SK-N-SH (cell line): ENCODE measurements at regions not wholly inside any gene's neighbourhood (a gene's known extent, or its start where the extent isn't known, plus 50 kb on each side); places are given as distances from the start of the nearest gene placed in this dataset.

ENCODE experiments used
- CTCF ChIA-PET: fragments of 300-600, 350-600 bp; formaldehyde crosslinking; extraction: SDS; loops from one replicate; lab custom pipeline; 2021; lab: Yijun Ruan, JAX
- POLR2A ChIA-PET: fragments of 350-600 bp; sonication (Branson Sonifier 250); formaldehyde crosslinking; extraction: SDS; loops from one replicate; lab custom pipeline; 2020; ENCODE audit warnings: antibody characterized with exemption, inconsistent platforms; lab: Yijun Ruan, JAX
- DNase-seq: peaks from one replicate; pipeline ENCODE4 v3.0.0; 2012
- H2AFZ ChIP-seq: fragments of 200-600 bp; sonication (generic); 2 replicates; pipeline ENCODE4 v1.8.1; 2016; ENCODE audit warnings: antibody characterized with exemption, mild to moderate bottlenecking, low read depth
- H3F3A ChIP-seq: fragments of 200-600 bp; sonication (generic); replicated peaks from 2 replicates; pipeline ENCODE3; 2016; ENCODE audit warnings: antibody characterized with exemption, mild to moderate bottlenecking; ENCODE audit not compliant: insufficient read depth
- H3K27ac ChIP-seq, 2 experiments: fragments of 200-500 bp in 1 of 2; fragments of 200-600 bp in 1 of 2; sonication (Bioruptor generic) in 1 of 2; sonication (generic), shearing (Covaris generic) in 1 of 2; 2 replicates each; pipeline versions ENCODE4 v1.5.1 to v1.6.1; 2014 to 2016; ENCODE audit warnings: low read depth in 2 of 2, inconsistent platforms in 1 of 2, low read length in 1 of 2, mild to moderate bottlenecking in 1 of 2, mixed read lengths in 1 of 2
- H3K27me3 ChIP-seq: fragments of 200-600 bp; sonication (generic), shearing (Covaris generic); 2 replicates; pipeline ENCODE4 v1.6.1; 2016; ENCODE audit warnings: mixed run types; ENCODE audit not compliant: insufficient read depth
- H3K36me3 ChIP-seq, 2 experiments: fragments of 200-500 bp in 1 of 2; fragments of 200-600 bp in 1 of 2; sonication (Bioruptor generic) in 1 of 2; sonication (generic) in 1 of 2; replicated peaks in 1 of 2; 2 replicates each; pipeline versions ENCODE3 to v1.5.1; 2014 to 2016; ENCODE audit warnings: low read length in 1 of 2, mild to moderate bottlenecking in 1 of 2; ENCODE audit not compliant: insufficient read depth in 2 of 2, control insufficient read depth in 1 of 2
- H3K4me1 ChIP-seq, 2 experiments: fragments of 200-500 bp in 1 of 2; fragments of 200-600 bp in 1 of 2; sonication (Bioruptor generic) in 1 of 2; sonication (generic), shearing (Covaris generic) in 1 of 2; 2 replicates each; pipeline versions ENCODE4 v1.5.1 to v1.6.1; 2014 to 2016; ENCODE audit warnings: low read depth in 1 of 2, low read length in 1 of 2, mixed run types in 1 of 2; ENCODE audit not compliant: insufficient read depth in 2 of 2, control insufficient read depth in 1 of 2
- H3K4me2 ChIP-seq: fragments of 200-600 bp; sonication (generic), shearing (Covaris generic); 2 replicates; pipeline ENCODE4 v1.6.1; 2017; ENCODE audit warnings: mixed run types
- H3K4me3 ChIP-seq, 2 experiments: fragments of 200-500 bp in 1 of 2; fragments of 200-600 bp in 1 of 2; sonication (Bioruptor generic) in 1 of 2; sonication (generic), shearing (Covaris generic) in 1 of 2; 2 replicates each; pipeline versions ENCODE4 v1.5.1 to v1.8.1; 2014 to 2016; ENCODE audit warnings: low read depth in 2 of 2, inconsistent platforms in 1 of 2, low read length in 1 of 2, mild to moderate bottlenecking in 1 of 2, mixed read lengths in 1 of 2, moderate library complexity in 1 of 2
- H3K79me2 ChIP-seq: fragments of 200-600 bp; sonication (generic); 2 replicates; pipeline ENCODE4 v1.8.1; 2017; ENCODE audit warnings: mild to moderate bottlenecking; ENCODE audit not compliant: insufficient read depth
- H3K9ac ChIP-seq: fragments of 200-600 bp; sonication (generic); 2 replicates; pipeline ENCODE4 v1.6.1; 2017; ENCODE audit warnings: mixed run types
- H3K9me2 ChIP-seq: fragments of 200-600 bp; sonication (generic); 2 replicates; pipeline ENCODE4 v1.6.1; 2017; ENCODE audit warnings: mixed run types
- H3K9me3 ChIP-seq: fragments of 200-600 bp; sonication (generic); 2 replicates; pipeline ENCODE4 v1.6.1; 2017; ENCODE audit warnings: mixed run types, mild to moderate bottlenecking, moderate library complexity
- H4K20me1 ChIP-seq: fragments of 200-600 bp; sonication (generic); 2 replicates; pipeline ENCODE4 v1.6.1; 2017; ENCODE audit warnings: mild to moderate bottlenecking, mixed run types; ENCODE audit not compliant: insufficient read depth
- CTCF ChIP-seq: fragments of 200-600 bp; sonication (generic); IDR thresholded peaks from 2 replicates; pipeline ENCODE4 v1.6.1; 2017; ENCODE audit warnings: antibody characterized with exemption, mild to moderate bottlenecking, moderate library complexity
- EZH2phosphoT487 ChIP-seq: fragments of 200-600 bp; sonication (generic); IDR thresholded peaks from 2 replicates; pipeline ENCODE4 v1.6.1; 2017; ENCODE audit warnings: low read depth, mixed run types, mild to moderate bottlenecking, antibody characterized with exemption, moderate library complexity, borderline replicate concordance
- FOXM1 ChIP-seq: IDR thresholded peaks from 2 replicates; pipeline ENCODE4 v1.4.0; 2012; ENCODE audit warnings: low read depth, mild to moderate bottlenecking
- GABPA ChIP-seq: IDR thresholded peaks from 2 replicates; pipeline ENCODE4 v1.4.0; 2012; ENCODE audit warnings: low read depth, mild to moderate bottlenecking
- GATA2 ChIP-seq: sonication (generic); formaldehyde crosslinking; IDR thresholded peaks from 2 replicates; pipeline ENCODE4 v1.5.0; 2020; ENCODE audit warnings: mild to moderate bottlenecking, missing genetic modification reagents
- JUND ChIP-seq: IDR thresholded peaks from 2 replicates; pipeline ENCODE4 v1.4.0; 2012
- NFIC ChIP-seq: IDR thresholded peaks from 2 replicates; pipeline ENCODE4 v1.4.0; 2012; ENCODE audit warnings: borderline replicate concordance
- NRF1 ChIP-seq: IDR thresholded peaks from 2 replicates; pipeline ENCODE4 v1.6.1; 2012; ENCODE audit warnings: low read depth, mild to moderate bottlenecking, low read length
- RCOR1 ChIP-seq: fragments of 150-350 bp; IDR thresholded peaks from 2 replicates; pipeline ENCODE4 v1.6.1; 2017; ENCODE audit warnings: antibody characterized with exemption, low read length
- RFX5 ChIP-seq: IDR thresholded peaks from 2 replicates; pipeline ENCODE4 v1.6.1; 2012; ENCODE audit warnings: mild to moderate bottlenecking, improper control_type of control experiment, low read length
- RXRA ChIP-seq: IDR thresholded peaks from 2 replicates; pipeline ENCODE4 v1.4.0; 2012; ENCODE audit warnings: low read depth, mild to moderate bottlenecking, borderline replicate concordance
- SIN3A ChIP-seq: IDR thresholded peaks from 2 replicates; pipeline ENCODE4 v1.6.1; 2012; ENCODE audit warnings: low read depth, mild to moderate bottlenecking, low read length, moderate library complexity, borderline replicate concordance
- SMC3 ChIP-seq: IDR thresholded peaks from 2 replicates; pipeline ENCODE4 v1.6.1; 2012; ENCODE audit warnings: low read depth, low read length, improper control_type of control experiment
- TCF12 ChIP-seq: IDR thresholded peaks from 2 replicates; pipeline ENCODE4 v1.4.0; 2012
- TEAD4 ChIP-seq: IDR thresholded peaks from 2 replicates; pipeline ENCODE4 v1.4.0; 2012; ENCODE audit warnings: mild to moderate bottlenecking, borderline replicate concordance; ENCODE audit not compliant: insufficient read depth
- USF1 ChIP-seq: IDR thresholded peaks from 2 replicates; pipeline ENCODE4 v1.4.0; 2012; ENCODE audit warnings: low read depth, borderline replicate concordance
- USF2 ChIP-seq: fragments of 150-350 bp; IDR thresholded peaks from 2 replicates; pipeline ENCODE4 v1.6.1; 2017; ENCODE audit warnings: antibody characterized with exemption, low read length, low read depth, borderline replicate concordance
- WGBS: methylation state at CpG from one replicate; pipeline ENCODE4 v1.1.6; 2017; ENCODE audit warnings: low lambda C conversion rate; 5-methylcytosine and 5-hydroxymethylcytosine counted together
- TF ChIP-seq, protein P1 (sequence below): IDR thresholded peaks from 2 replicates; pipeline ENCODE4 v1.6.1; 2012; ENCODE audit warnings: mild to moderate bottlenecking, low read depth, low read length, moderate library complexity

DNA sequence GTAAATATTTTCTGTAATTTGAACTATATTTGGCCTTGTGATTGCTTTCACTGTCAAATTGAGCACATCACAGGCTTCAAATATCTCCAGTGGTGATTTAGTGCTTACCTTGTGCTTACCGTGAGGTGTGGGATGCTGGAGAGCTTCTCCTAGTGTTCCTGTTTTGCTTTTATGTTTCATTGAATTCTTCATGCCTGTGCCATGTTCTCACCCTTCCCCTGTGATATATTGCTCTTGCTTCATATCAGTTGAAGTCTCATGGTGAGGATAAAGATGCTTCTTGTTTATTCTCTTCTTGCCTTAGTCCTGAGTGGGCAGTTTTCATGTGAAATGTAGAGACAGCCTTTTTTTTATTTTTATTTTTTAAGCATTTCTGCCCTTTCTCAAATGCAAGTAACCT lies 198.0 kb upstream of the PDGFD start (continued):
- TF ChIP-seq TEAD4 (no peak), NRF1 (no peak), TCF12 (no peak), FOXM1 (no peak), RCOR1 (no peak), SMC3 (no peak), RFX5 (no peak), EZH2phosphoT487 (no peak)
- TF ChIP-seq, protein P1, sequence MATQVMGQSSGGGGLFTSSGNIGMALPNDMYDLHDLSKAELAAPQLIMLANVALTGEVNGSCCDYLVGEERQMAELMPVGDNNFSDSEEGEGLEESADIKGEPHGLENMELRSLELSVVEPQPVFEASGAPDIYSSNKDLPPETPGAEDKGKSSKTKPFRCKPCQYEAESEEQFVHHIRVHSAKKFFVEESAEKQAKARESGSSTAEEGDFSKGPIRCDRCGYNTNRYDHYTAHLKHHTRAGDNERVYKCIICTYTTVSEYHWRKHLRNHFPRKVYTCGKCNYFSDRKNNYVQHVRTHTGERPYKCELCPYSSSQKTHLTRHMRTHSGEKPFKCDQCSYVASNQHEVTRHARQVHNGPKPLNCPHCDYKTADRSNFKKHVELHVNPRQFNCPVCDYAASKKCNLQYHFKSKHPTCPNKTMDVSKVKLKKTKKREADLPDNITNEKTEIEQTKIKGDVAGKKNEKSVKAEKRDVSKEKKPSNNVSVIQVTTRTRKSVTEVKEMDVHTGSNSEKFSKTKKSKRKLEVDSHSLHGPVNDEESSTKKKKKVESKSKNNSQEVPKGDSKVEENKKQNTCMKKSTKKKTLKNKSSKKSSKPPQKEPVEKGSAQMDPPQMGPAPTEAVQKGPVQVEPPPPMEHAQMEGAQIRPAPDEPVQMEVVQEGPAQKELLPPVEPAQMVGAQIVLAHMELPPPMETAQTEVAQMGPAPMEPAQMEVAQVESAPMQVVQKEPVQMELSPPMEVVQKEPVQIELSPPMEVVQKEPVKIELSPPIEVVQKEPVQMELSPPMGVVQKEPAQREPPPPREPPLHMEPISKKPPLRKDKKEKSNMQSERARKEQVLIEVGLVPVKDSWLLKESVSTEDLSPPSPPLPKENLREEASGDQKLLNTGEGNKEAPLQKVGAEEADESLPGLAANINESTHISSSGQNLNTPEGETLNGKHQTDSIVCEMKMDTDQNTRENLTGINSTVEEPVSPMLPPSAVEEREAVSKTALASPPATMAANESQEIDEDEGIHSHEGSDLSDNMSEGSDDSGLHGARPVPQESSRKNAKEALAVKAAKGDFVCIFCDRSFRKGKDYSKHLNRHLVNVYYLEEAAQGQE, result no peak

GRCh38 chr11:104352036-104352435 lies 188.1 kb upstream of the PDGFD start:
- no peaks in the 10 kb centered on the region for H3K9me3 ChIP-seq
- H3K9me2 ChIP-seq, result no peaks in the 10 kb centered on the region
- H3F3A ChIP-seq, result no peaks in the 10 kb centered on the region
- no peak overlapping the region for H2AFZ ChIP-seq
- no peak overlapping the region for H3K4me3 ChIP-seq
- no peaks in the 10 kb centered on the region for H4K20me1 ChIP-seq
- no peaks in the 10 kb centered on the region for H3K27me3 ChIP-seq
- ChIA-PET CTCF (no interaction called here), POLR2A (no interaction called here)
- H3K9ac ChIP-seq, result no peak overlapping the region
- no peaks in the 10 kb centered on the region for H3K79me2 ChIP-seq
- no peak overlapping the region for H3K27ac ChIP-seq
- no peak overlapping the region for H3K4me2 ChIP-seq
- H3K36me3 ChIP-seq, result no peaks in the 10 kb centered on the region
- no peaks in the 10 kb centered on the region for H3K4me1 ChIP-seq
- TF ChIP-seq USF1 (no peak), GATA2 (no peak), NRF1 (no peak), SIN3A (no peak), RXRA (no peak), FOXM1 (no peak), CTCF (no peak), SMC3 (no peak), USF2 (no peak), NFIC (no peak), TEAD4 (no peak), EZH2phosphoT487 (no peak), JUND (no peak), RCOR1 (no peak), GABPA (no peak), RFX5 (no peak)
- WGBS, result 92% methylated on average over 4 of the region's 4 CpGs
- no peak for DNase-seq
